ENCODE measurements at regions not wholly inside any gene's neighbourhood (a gene's known extent, or its start where the extent isn't known, plus 50 kb on each side); places are given as distances from the start of the nearest gene placed in this dataset.
"Not testable (repeated sequence)": the region's sequence is repeated elsewhere in the genome, so short reads cannot be mapped to it uniquely, and the experiment has no call there.

GRCh38 chr20:54788260-54788659 is 312.9 kb downstream of the DOK5 start:
- TF ChIP-seq, protein P1, sequence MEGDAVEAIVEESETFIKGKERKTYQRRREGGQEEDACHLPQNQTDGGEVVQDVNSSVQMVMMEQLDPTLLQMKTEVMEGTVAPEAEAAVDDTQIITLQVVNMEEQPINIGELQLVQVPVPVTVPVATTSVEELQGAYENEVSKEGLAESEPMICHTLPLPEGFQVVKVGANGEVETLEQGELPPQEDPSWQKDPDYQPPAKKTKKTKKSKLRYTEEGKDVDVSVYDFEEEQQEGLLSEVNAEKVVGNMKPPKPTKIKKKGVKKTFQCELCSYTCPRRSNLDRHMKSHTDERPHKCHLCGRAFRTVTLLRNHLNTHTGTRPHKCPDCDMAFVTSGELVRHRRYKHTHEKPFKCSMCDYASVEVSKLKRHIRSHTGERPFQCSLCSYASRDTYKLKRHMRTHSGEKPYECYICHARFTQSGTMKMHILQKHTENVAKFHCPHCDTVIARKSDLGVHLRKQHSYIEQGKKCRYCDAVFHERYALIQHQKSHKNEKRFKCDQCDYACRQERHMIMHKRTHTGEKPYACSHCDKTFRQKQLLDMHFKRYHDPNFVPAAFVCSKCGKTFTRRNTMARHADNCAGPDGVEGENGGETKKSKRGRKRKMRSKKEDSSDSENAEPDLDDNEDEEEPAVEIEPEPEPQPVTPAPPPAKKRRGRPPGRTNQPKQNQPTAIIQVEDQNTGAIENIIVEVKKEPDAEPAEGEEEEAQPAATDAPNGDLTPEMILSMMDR (IDR thresholded peaks at IDR 0.05) = not testable (repeated sequence)
- not testable (repeated sequence) for TF ChIP-seq POLR2A (IDR thresholded peaks at IDR 0.05)
